Caco-2 (cell line): ENCODE measurements at regions not wholly inside any gene's neighbourhood (a gene's known extent, or its start where the extent isn't known, plus 50 kb on each side); places are given as distances from the start of the nearest gene placed in this dataset.
"Not testable (repeated sequence)": the region's sequence is repeated elsewhere in the genome, so short reads cannot be mapped to it uniquely, and the experiment has no call there.

ENCODE experiments used
- BruUV-seq: library from RNA; stranded (reverse); fragments of 400-500 nt; replicated peaks from 2 replicates; lab custom pipeline; 2021; lab: Mats Ljungman, UMichigan
- CTCF ChIA-PET: fragments of 300-600 bp; sonication (Branson Sonifier 250); formaldehyde crosslinking; loops from one replicate; lab custom pipeline; 2022; ENCODE audit warnings: antibody characterized with exemption; lab: Charles Lee
- POLR2A ChIA-PET: fragments of 300-600 bp; sonication (Branson Sonifier 250); formaldehyde crosslinking; loops from one replicate; lab custom pipeline; 2022; ENCODE audit warnings: antibody characterized with exemption; lab: Charles Lee
- DNase-seq, 2 experiments: peaks; one replicate each; pipeline versions ENCODE4 v3.0.0 to v3.0.0-alpha.2; 2020 to 2022
- H3K27me3 ChIP-seq: replicated peaks from 2 replicates; pipeline ENCODE4 v1.6.0; 2011; ENCODE audit warnings: low read length; ENCODE audit not compliant: control insufficient read depth, insufficient read depth
- H3K36me3 ChIP-seq: 2 replicates; pipeline ENCODE4 v1.5.1; 2011; ENCODE audit warnings: low read length; ENCODE audit not compliant: control insufficient read depth, insufficient read depth
- H3K4me1 ChIP-seq: fragments of 250-450 bp; sonication (Bioruptor Pico); 2 replicates; pipeline ENCODE4 v1.5.1; 2020; ENCODE audit warnings: mild to moderate bottlenecking
- H3K4me3 ChIP-seq: 2 replicates; pipeline ENCODE4 v1.5.1; 2011; ENCODE audit warnings: low read depth, mild to moderate bottlenecking, control low read depth, low read length
- H3K9me3 ChIP-seq: fragments of 250-450 bp; sonication (Bioruptor Pico); 2 replicates; pipeline ENCODE4 v1.5.1; 2020; ENCODE audit warnings: mild to moderate bottlenecking, moderate library complexity
- H3K27ac Mint-ChIP-seq: one replicate; pipeline ENCODE4 v1.8.0; 2022; ENCODE audit warnings: mixed read lengths; ENCODE audit not compliant: unreplicated experiment
- H3K27me3 Mint-ChIP-seq: one replicate; pipeline ENCODE4 v1.8.0; 2022; ENCODE audit warnings: mixed read lengths; ENCODE audit not compliant: insufficient read depth, unreplicated experiment
- H3K36me3 Mint-ChIP-seq: one replicate; pipeline ENCODE4 v1.8.0; 2022; ENCODE audit warnings: mild to moderate bottlenecking, mixed read lengths; ENCODE audit not compliant: insufficient read depth, unreplicated experiment
- H3K4me1 Mint-ChIP-seq: one replicate; pipeline ENCODE4 v1.8.0; 2022; ENCODE audit warnings: low read depth, mixed read lengths; ENCODE audit not compliant: unreplicated experiment
- H3K4me3 Mint-ChIP-seq: one replicate; pipeline ENCODE4 v1.8.0; 2022; ENCODE audit warnings: mild to moderate bottlenecking, moderate library complexity, mixed read lengths; ENCODE audit not compliant: unreplicated experiment
- H3K9me3 Mint-ChIP-seq: one replicate; pipeline ENCODE4 v1.8.0; 2022; ENCODE audit warnings: mixed read lengths; ENCODE audit not compliant: unreplicated experiment
- intact Hi-C: fragments of 100-400 bp; cut with micrococcal nuclease; formaldehyde crosslinking; loops from one replicate; pipeline ENCODE4 v1.10.0; 2022; ENCODE audit not compliant: unreplicated experiment
- TF ChIP-seq, protein P1 (sequence below), 2 experiments: fragments of 200-600 bp in 1 of 2; IDR thresholded peaks; 1 replicate in 1 of 2; 2 replicates in 1 of 2; pipeline versions ENCODE4 v1.5.1 to v1.8.0; 2011 to 2022; ENCODE audit warnings: antibody characterized with exemption in 1 of 2, control low read depth in 1 of 2, inconsistent platforms in 1 of 2, low read depth in 1 of 2, low read length in 1 of 2, mild to moderate bottlenecking in 1 of 2, moderate library complexity in 1 of 2; ENCODE audit not compliant: insufficient read depth in 1 of 2, severe bottlenecking in 1 of 2, unreplicated experiment in 1 of 2

GRCh38 chr15:87547470-87548181 is 708.9 kb downstream of the NTRK3 start:
- BruUV-seq, result no TSS peak
- Histone ChIP-seq H3K36me3 (no peaks in the 10 kb centered on the region), H3K4me1 (no peaks in the 10 kb centered on the region), H3K27me3 (no peaks in the 10 kb centered on the region), H3K9me3 (no peaks in the 10 kb centered on the region), H3K4me3 (no peak overlapping the region)
- DNase-seq, result no peak
- H3K27me3 Mint-ChIP-seq, result peaks cover 6% of the 10 kb centered on the region
- CTCF ChIA-PET, result no interaction called here
- POLR2A ChIA-PET, result no interaction called here
- no peaks in the 10 kb centered on the region for H3K36me3 Mint-ChIP-seq
- no peak overlapping the region for H3K27ac Mint-ChIP-seq
- intact Hi-C loops, result no loop called here
- H3K4me1 Mint-ChIP-seq, result no peaks in the 10 kb centered on the region
- TF ChIP-seq, protein P1, sequence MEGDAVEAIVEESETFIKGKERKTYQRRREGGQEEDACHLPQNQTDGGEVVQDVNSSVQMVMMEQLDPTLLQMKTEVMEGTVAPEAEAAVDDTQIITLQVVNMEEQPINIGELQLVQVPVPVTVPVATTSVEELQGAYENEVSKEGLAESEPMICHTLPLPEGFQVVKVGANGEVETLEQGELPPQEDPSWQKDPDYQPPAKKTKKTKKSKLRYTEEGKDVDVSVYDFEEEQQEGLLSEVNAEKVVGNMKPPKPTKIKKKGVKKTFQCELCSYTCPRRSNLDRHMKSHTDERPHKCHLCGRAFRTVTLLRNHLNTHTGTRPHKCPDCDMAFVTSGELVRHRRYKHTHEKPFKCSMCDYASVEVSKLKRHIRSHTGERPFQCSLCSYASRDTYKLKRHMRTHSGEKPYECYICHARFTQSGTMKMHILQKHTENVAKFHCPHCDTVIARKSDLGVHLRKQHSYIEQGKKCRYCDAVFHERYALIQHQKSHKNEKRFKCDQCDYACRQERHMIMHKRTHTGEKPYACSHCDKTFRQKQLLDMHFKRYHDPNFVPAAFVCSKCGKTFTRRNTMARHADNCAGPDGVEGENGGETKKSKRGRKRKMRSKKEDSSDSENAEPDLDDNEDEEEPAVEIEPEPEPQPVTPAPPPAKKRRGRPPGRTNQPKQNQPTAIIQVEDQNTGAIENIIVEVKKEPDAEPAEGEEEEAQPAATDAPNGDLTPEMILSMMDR (IDR thresholded peaks at IDR 0.05; ENCODE audit: insufficient read depth in 1 of 2, low read depth in 1 of 2, low read length in 1 of 2, severe bottlenecking in 1 of 2, unreplicated experiment in 1 of 2), result no peak
- no peaks in the 10 kb centered on the region for H3K9me3 Mint-ChIP-seq
- no peak overlapping the region for H3K4me3 Mint-ChIP-seq

DNA sequence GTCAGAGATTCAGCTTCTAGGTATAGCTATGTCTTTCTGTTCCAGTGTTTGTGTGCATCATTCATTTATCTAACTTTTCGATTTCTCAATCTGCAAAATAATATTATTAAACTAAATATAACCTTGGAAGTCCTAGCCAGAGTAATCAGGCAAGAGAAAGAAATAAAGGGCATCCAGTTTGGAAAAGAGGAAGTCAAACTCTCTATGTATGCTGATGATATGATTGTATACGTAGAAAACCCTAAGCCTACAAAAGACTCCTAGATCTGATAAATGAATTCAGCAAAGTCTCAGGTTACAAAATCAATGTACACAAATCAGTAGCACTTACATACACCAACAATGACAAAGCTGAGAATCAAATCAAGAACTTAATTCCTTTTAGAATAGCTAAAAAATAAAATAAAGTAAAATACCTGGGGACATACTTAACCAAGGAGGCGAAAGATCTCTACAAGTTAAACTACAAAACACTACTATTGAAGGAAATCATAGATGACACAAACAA is 718.2 kb downstream of the NTRK3 start:
- Mint-ChIP-seq H3K4me3 (no peak overlapping the region), H3K27ac (no peak overlapping the region), H3K4me1 (no peaks in the 10 kb centered on the region), H3K9me3 (peaks cover 16% of the 10 kb centered on the region), H3K36me3 (no peaks in the 10 kb centered on the region), H3K27me3 (peaks cover 3% of the 10 kb centered on the region)
- no peak for DNase-seq
- ChIA-PET CTCF (no interaction called here), POLR2A (no interaction called here)
- Histone ChIP-seq H3K36me3 (no peaks in the 10 kb centered on the region), H3K4me1 (no peaks in the 10 kb centered on the region), H3K27me3 (no peaks in the 10 kb centered on the region), H3K9me3 (no peaks in the 10 kb centered on the region), H3K4me3 (no peak overlapping the region)
- no TSS peak for BruUV-seq
- TF ChIP-seq, protein P1 (IDR thresholded peaks at IDR 0.05; ENCODE audit: insufficient read depth in 1 of 2, low read depth in 1 of 2, low read length in 1 of 2, severe bottlenecking in 1 of 2, unreplicated experiment in 1 of 2), result no peak
- intact Hi-C loops, result no loop called here

DNA sequence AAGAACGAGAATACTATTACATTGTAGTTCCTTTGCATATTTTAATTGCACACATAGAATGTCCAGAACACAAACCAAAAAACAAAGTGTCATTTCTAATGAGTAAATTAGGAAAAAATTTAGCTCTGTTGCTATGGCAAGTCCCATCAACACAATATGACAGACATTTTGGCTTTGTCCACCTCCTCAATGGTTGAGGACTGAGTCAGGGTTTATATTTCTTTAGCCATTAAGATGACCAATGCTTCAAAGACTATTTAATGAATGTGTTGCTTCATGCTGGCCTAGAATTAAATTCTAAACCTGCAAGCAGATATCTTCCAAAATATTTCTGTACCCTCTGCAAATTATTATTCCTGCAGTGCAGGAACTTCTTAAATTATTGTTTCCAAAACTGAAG is 719.2 kb downstream of the NTRK3 start:
- intact Hi-C loops, result no loop called here
- Histone ChIP-seq H3K4me3 (no peak overlapping the region), H3K9me3 (no peaks in the 10 kb centered on the region), H3K36me3 (no peaks in the 10 kb centered on the region), H3K27me3 (no peaks in the 10 kb centered on the region), H3K4me1 (no peaks in the 10 kb centered on the region)
- ChIA-PET CTCF (no interaction called here), POLR2A (no interaction called here)
- peaks cover 3% of the 10 kb centered on the region for H3K27me3 Mint-ChIP-seq
- no peak overlapping the region for H3K4me3 Mint-ChIP-seq
- no peaks in the 10 kb centered on the region for H3K36me3 Mint-ChIP-seq
- H3K27ac Mint-ChIP-seq, result no peak overlapping the region
- H3K9me3 Mint-ChIP-seq, result peaks cover 21% of the 10 kb centered on the region
- no peak for DNase-seq
- TF ChIP-seq, protein P1 (IDR thresholded peaks at IDR 0.05; ENCODE audit: insufficient read depth in 1 of 2, low read depth in 1 of 2, low read length in 1 of 2, severe bottlenecking in 1 of 2, unreplicated experiment in 1 of 2), result no peak
- H3K4me1 Mint-ChIP-seq, result no peaks in the 10 kb centered on the region
- BruUV-seq, result no TSS peak

- DNase-seq, H3K27me3 Mint-ChIP-seq, H3K36me3 ChIP-seq, H3K4me3 ChIP-seq, CTCF ChIA-PET, H3K36me3 Mint-ChIP-seq, H3K27ac Mint-ChIP-seq, H3K4me1 ChIP-seq, H3K4me1 Mint-ChIP-seq, H3K4me3 Mint-ChIP-seq, intact Hi-C loops, BruUV-seq, POLR2A ChIA-PET, H3K9me3 ChIP-seq, H3K27me3 ChIP-seq: not testable (repeated sequence)
- peaks cover 12% of the 10 kb centered on the region for H3K9me3 Mint-ChIP-seq
Observed at GRCh38 chr15:87533637-87534036, 722.9 kb downstream of the NTRK3 start.
